Prostate gland (tissue), 2 donors: ENCODE measurements at regions not wholly inside any gene's neighbourhood (a gene's known extent, or its start where the extent isn't known, plus 50 kb on each side); places are given as distances from the start of the nearest gene placed in this dataset.

ENCODE experiments used
- CTCF ChIP-seq, 4 experiments: fragments of 200-600 bp in 2 of 4; fragments of 450-650 bp in 2 of 4; sonication (generic) in 2 of 4; IDR thresholded peaks; 1 replicate in 3 of 4; 2 replicates in 1 of 4; pipeline ENCODE4 v1.5.1; 2016 to 2019; ENCODE audit warnings: antibody characterized with exemption in 4 of 4, mild to moderate bottlenecking in 2 of 4, moderate library complexity in 2 of 4
- POLR2AphosphoS5 ChIP-seq: sonication (generic); formaldehyde crosslinking; IDR thresholded peaks from one replicate; pipeline ENCODE4 v1.6.1; 2017; ENCODE audit warnings: antibody characterized with exemption

GRCh38 chr12:20187456-20187855 is 180.9 kb upstream of the PDE3A start:
- TF ChIP-seq CTCF (IDR thresholded peaks at IDR 0.05) = no peak
- TF ChIP-seq POLR2AphosphoS5 = no peak
